Fibroblast of lung (primary cell): ENCODE measurements at regions not wholly inside any gene's neighbourhood (a gene's known extent, or its start where the extent isn't known, plus 50 kb on each side); places are given as distances from the start of the nearest gene placed in this dataset.

ENCODE experiments used
- CTCF ChIP-seq, 2 donors: IDR thresholded peaks in 1 of 2; conservative IDR thresholded peaks in 1 of 2; 1 replicate in 1 of 2; 2 replicates in 1 of 2; pipeline ENCODE4 v1.5.1; 2011 to 2012; ENCODE audit warnings: low read length in 2 of 2, control low read depth in 1 of 2, inconsistent platforms in 1 of 2, low read depth in 1 of 2, mild to moderate bottlenecking in 1 of 2
- EZH2 ChIP-seq: IDR thresholded peaks from 2 replicates; pipeline ENCODE4 v1.5.1; 2012; ENCODE audit warnings: low read length, control low read depth, mild to moderate bottlenecking; ENCODE audit errors: missing control alignments

GRCh38 chr15:46309914-46310313 is 675.1 kb downstream of the SQOR start:
- TF ChIP-seq CTCF (conservative IDR thresholded peaks at IDR 0.05 in 1 of 2, IDR thresholded peaks at IDR 0.05 in 1 of 2; ENCODE audit: low read depth in 1 of 2, low read length in 2 of 2) (no peak), EZH2 (no peak)
